ENCODE measurements at regions not wholly inside any gene's neighbourhood (a gene's known extent, or its start where the extent isn't known, plus 50 kb on each side); places are given as distances from the start of the nearest gene placed in this dataset.
A peak's percentile ranks its signal among the peaks of the same experiment; 100 is the strongest.
"Not testable (repeated sequence)": the region's sequence is repeated elsewhere in the genome, so short reads cannot be mapped to it uniquely, and the experiment has no call there.

GRCh38 chr22:25420925-25421904 lies 143.3 kb upstream of the GRK3 start:
- DNase-seq, result no peak

GRCh38 chr22:25426530-25427308 lies 137.8 kb upstream of the GRK3 start:
- not testable (repeated sequence) for DNase-seq

GRCh38 chr22:25431637-25432342 lies 132.7 kb upstream of the GRK3 start:
- not testable (repeated sequence) for DNase-seq

DNA sequence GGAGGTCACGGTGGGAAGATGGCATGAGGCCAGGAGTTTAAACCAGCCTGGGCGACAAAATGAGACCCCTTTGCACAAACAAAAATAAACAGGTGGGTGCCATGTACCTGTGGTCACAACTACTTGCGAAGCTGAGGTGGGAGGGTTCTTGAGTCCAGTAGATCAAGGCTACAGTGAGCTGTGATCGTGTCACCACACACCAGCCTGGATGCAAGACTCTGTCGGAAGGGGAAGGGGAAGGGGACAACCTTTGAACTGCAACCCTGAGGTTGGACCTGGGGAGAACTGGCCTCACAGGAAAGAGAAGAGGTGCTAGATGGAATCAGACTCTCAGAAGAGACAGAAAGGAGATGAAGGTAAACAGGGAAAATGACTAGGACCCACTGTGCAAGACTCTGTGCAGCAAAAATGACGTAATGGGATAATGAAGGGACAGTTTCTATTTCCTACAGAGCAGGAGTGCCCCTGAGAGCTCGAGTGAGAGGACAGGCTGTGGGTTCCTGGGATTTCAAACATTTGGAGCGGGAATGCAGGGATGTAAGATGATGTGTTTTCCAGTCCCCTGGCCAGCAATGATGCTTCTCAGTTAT lies 131.0 kb upstream of the GRK3 start:
- not testable (repeated sequence) for DNase-seq

DNA sequence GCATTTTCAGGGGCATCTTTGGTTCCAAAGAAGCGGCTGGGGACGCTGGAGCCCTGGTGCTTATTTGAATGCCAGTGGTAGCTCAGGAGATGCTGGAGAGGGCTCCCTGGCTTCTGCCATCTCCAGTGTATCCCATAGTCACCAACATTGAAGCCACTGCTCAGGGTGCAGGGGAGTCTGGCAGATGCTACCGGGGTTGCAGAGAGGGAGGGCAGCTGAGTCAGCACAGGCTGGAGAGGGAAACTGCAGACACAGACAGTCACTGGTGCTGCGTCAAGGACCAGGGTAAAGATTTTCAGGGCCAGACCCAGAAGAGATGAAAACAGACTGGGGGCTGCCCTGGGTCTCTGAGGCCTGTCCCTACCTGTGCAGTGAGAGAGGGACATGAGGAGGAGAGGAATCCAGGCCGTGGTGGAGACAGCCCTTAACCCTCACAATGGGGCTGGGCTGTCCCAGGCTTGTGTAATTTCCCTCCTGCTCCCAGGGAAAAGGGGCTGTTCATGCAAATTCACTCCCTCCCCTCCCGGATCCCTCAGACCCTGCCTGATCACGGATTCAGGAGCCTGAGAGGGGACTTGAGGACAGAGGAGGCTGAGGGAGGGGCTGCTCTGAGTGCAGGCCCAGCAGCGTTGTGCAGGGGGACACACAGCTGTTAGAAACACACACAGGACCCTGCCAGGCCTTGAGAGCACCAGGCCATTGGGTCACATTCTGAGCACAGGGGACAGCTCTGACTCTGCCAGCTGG lies 126.9 kb upstream of the GRK3 start:
- no peak for DNase-seq

- no peak for DNase-seq
Observed at GRCh38 chr22:25447067-25447685, 117.3 kb upstream of the GRK3 start.

DNA sequence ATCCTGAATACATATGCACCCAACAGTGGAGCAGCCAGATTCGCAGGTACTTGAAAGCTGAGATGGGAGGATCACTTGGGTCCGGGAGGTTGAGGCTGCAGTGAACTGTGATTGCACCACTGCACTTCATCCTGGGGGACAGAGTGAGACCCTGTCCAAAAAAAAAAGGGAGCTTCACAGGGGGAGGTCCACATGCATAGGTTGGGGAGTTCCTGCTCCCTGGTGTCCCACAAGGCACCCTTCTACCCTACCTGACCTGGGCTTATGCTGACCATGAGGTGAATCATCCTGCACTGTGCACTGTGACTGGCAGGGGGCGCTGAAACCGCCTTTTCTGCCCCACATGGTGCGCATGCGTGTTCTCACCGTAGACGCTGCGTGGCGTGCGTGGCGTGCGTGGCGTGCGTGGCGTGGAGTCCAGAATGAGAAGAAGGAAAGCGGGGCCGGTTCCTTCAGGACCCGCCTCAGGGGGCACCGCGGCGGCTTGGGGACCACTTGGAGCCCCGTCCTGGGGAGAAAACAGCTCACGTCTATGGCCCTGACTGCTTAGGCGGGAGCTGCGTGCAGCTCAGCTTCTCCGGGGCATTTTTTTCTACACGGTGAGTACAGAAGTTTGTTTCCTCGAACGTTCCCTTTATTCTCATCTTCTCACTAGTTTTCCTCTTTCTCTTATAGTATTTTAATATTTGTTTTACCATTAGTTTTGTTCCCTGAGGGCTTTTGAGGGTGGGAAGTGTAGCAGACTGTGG lies 116.6 kb upstream of the GRK3 start:
- peak; percentile 91 for DNase-seq

GRCh38 chr22:25448435-25449051 lies 115.9 kb upstream of the GRK3 start:
- DNase-seq, result no peak

- no peak for DNase-seq
Observed at GRCh38 chr22:25449781-25450317, 114.6 kb upstream of the GRK3 start.

- DNase-seq, result no peak
Observed at GRCh38 chr22:25451480-25452114, 112.9 kb upstream of the GRK3 start.

GRCh38 chr22:25452116-25452700 lies 112.3 kb upstream of the GRK3 start:
- no peak for DNase-seq

- no peak for DNase-seq
Observed at GRCh38 chr22:25453058-25453457, 111.4 kb upstream of the GRK3 start.

DNA sequence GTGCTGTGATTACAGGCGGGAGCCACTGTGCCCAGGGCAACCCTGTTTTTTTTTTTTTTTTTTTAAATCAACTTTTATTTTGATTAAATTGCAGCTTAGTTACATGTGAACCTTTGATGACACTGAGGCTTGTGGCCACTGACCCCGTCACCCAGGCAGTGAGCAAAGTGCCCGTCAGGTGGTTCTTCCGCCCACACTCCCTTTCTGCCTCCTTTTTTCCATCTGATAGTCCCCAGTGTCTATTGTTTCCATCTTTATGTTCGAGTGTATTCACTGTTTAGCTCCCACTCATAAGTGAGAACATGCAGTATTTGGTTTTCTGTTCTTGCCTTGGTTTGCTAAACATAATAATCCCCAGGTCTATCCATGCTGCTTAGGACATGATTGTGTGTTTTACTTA lies 110.9 kb upstream of the GRK3 start:
- DNase-seq, result no peak

DNA sequence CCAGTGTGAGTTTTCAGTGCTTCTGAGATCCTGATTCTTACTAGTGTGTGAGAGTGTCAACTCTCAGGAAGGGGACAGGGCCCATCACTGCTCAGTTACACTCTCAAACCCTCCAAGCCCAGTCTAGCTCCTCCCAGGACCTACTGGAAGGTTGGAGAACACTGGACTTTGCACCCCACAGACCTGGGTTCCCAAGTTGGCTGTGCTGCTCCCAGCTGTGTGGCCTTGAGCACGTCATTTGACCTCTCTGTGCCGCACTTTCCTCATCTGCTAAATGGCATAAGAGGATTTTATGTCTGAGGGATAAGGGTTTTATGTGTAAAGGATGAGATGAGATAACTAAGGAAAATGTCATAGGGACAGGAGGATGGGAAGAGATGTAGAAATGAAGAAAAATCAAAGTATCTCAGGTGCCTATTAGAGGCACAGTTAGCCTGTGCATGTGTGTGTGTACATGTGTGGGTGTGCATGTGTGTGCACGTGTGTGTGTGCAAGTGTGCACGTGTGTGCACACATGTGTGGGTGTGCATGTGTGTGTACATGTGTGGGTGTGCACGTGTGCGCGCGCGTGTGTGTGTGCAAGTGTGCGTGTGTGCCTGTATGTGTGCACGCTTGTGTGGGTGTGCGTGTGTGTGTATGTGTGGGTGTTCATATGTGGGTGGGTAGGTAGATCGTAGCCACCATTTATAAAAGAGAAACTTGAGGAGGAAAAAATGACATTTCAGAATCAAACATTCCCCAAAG lies 108.0 kb upstream of the GRK3 start:
- not testable (repeated sequence) for DNase-seq

- DNase-seq, result not testable (repeated sequence)
Observed at GRCh38 chr22:25458631-25459030, 105.8 kb upstream of the GRK3 start.

GRCh38 chr22:25460682-25461081 lies 103.8 kb upstream of the GRK3 start:
- DNase-seq, result not testable (repeated sequence)

GRCh38 chr22:25461301-25461700 lies 103.2 kb upstream of the GRK3 start:
- DNase-seq, result no peak
